ENCODE measurements at regions not wholly inside any gene's neighbourhood (a gene's known extent, or its start where the extent isn't known, plus 50 kb on each side); places are given as distances from the start of the nearest gene placed in this dataset.
"Not testable (repeated sequence)": the region's sequence is repeated elsewhere in the genome, so short reads cannot be mapped to it uniquely, and the experiment has no call there.

DNA sequence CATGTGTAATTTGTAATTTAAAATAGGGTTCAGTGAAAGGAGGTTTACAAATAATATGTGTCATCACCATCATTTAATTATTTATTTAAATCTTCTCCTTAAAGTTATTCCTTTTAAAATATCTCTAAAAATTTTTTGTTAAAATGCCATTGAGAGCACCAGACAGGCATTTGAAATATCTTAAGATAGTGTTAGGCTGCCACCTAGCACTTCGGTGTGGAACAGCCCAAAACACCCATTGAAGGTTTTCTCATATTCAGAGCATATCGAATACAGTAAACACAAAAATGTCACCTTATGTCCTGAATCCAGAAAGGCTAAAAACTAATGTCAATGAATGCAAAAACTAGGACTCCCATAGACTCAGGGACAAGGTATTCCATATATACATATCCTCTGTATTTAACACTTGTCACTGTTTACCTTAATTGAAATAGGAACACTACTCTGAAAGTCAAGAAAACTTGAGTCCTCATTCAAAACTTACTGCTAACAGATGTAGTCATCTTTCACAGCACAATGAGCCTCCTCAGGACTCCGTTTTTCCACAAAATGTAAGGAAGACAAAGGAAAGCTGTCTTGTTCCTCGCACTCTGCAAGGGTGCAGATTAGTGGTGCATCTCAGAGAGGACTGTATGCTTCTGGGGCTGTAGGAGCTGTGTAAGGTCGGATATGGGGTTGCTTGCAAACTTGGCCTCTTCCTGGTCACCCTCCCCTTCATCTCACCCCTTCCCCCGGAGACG is 329.5 kb downstream of the PAX3 start:
- no peaks in the 10 kb centered on the region for H3K36me3 ChIP-seq (ENCODE audit: control insufficient read depth, insufficient read depth, low read length)
- H3K27me3 ChIP-seq (ENCODE audit: control insufficient read depth, insufficient read depth, low read length), result no peaks in the 10 kb centered on the region
- H3K4me3 ChIP-seq (ENCODE audit: low read depth, low read length), result no peak overlapping the region
- DNase-seq (ENCODE audit: low read depth), result no peak
- TF ChIP-seq, protein P1, sequence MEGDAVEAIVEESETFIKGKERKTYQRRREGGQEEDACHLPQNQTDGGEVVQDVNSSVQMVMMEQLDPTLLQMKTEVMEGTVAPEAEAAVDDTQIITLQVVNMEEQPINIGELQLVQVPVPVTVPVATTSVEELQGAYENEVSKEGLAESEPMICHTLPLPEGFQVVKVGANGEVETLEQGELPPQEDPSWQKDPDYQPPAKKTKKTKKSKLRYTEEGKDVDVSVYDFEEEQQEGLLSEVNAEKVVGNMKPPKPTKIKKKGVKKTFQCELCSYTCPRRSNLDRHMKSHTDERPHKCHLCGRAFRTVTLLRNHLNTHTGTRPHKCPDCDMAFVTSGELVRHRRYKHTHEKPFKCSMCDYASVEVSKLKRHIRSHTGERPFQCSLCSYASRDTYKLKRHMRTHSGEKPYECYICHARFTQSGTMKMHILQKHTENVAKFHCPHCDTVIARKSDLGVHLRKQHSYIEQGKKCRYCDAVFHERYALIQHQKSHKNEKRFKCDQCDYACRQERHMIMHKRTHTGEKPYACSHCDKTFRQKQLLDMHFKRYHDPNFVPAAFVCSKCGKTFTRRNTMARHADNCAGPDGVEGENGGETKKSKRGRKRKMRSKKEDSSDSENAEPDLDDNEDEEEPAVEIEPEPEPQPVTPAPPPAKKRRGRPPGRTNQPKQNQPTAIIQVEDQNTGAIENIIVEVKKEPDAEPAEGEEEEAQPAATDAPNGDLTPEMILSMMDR (IDR thresholded peaks at IDR 0.05; ENCODE audit: insufficient read depth, low read length, poor library complexity, severe bottlenecking), result peak; percentile 69

DNA sequence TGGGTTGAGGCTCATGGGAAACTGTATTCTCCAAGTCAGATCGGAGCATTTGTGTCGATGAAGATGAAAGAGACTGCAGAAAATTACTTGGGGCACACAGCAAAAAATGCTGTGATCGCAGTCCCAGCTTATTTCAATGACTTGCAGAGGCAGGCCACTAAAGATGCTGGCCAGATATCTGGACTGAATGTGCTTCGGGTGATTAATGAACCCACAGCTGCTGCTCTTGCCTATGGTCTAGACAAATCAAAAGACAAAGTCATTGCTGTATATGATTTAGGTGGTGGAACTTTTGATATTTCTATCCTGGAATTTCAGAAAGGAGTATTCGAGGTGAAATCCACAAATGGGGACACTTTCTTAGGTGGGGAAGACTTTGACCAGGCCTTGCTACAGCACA is 336.6 kb downstream of the PAX3 start:
- Histone ChIP-seq H3K27me3 (ENCODE audit: control insufficient read depth, insufficient read depth, low read length) (no peaks in the 10 kb centered on the region), H3K36me3 (ENCODE audit: control insufficient read depth, insufficient read depth, low read length) (no peaks in the 10 kb centered on the region), H3K4me3 (ENCODE audit: low read depth, low read length) (no peak overlapping the region)
- TF ChIP-seq, protein P1 (IDR thresholded peaks at IDR 0.05; ENCODE audit: insufficient read depth, low read length, poor library complexity, severe bottlenecking), result no peak
- DNase-seq (ENCODE audit: low read depth), result no peak

DNA sequence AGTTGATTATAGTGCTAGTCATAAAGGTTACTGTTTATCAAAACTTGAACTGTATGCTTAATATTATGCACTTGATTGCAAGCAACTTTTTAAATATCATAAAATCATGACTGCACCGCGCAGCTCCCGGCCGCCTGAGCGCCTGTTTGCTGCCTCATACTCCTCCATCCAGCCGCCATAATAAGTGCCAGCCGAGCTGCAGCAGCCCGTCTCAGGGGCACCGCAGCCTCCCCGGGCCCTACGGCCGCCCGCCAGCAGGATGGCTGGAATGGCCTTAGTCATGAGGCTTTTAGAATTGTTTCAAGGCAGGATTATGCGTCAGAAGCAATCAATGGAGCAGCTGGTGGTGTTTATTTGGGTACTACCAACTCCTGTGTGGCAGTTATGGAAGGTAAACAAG is 337.2 kb downstream of the PAX3 start:
- DNase-seq (ENCODE audit: low read depth), result no peak
- TF ChIP-seq, protein P1 (IDR thresholded peaks at IDR 0.05; ENCODE audit: insufficient read depth, low read length, poor library complexity, severe bottlenecking), result no peak
- H3K27me3 ChIP-seq (ENCODE audit: control insufficient read depth, insufficient read depth, low read length), result no peaks in the 10 kb centered on the region
- no peaks in the 10 kb centered on the region for H3K36me3 ChIP-seq (ENCODE audit: control insufficient read depth, insufficient read depth, low read length)
- no peak overlapping the region for H3K4me3 ChIP-seq (ENCODE audit: low read depth, low read length)

DNA sequence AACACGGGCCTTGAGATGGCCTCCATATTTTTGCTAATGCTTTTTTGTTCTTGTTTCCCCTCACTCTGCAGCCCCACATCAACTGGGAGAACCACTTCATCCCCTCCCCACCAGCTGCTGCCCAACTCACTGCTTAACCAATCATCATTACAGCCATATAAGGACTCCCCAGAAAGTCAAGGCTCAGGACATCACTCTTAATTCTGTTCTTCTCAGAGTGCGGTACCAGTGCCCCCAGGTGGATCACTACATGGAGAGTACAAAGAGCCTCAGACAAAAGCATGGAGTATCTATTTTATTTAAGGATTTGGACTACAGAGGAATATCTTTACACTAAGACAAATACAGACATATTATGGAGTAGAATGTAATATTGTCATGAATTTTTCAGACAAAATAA is 340.6 kb downstream of the PAX3 start:
- Histone ChIP-seq H3K36me3 (ENCODE audit: control insufficient read depth, insufficient read depth, low read length) (no peaks in the 10 kb centered on the region), H3K4me3 (ENCODE audit: low read depth, low read length) (no peak overlapping the region), H3K27me3 (ENCODE audit: control insufficient read depth, insufficient read depth, low read length) (no peaks in the 10 kb centered on the region)
- TF ChIP-seq, protein P1 (IDR thresholded peaks at IDR 0.05; ENCODE audit: insufficient read depth, low read length, poor library complexity, severe bottlenecking), result no peak
- no peak for DNase-seq (ENCODE audit: low read depth)

DNA sequence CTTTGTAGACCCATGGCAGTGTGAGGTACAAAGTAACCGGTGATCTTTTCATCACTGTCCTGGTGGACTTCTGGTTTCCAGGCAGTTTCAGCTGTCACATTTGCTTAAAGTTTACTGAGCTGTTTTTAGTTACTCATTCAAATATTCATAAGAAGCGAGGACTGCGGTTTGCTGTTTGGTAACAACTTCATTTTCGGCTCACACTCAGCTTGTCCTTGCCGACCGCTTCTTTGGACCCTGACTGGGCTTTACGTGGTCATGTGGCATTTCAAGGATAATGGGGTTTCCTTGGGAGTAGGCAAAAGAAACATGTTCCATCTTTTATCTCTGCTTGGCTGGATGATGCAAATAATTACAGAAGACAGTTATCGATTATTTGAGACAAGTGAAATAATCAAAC is 350.7 kb downstream of the PAX3 start:
- Histone ChIP-seq H3K4me3 (ENCODE audit: low read depth, low read length) (no peak overlapping the region), H3K27me3 (ENCODE audit: control insufficient read depth, insufficient read depth, low read length) (no peaks in the 10 kb centered on the region), H3K36me3 (ENCODE audit: control insufficient read depth, insufficient read depth, low read length) (no peaks in the 10 kb centered on the region)
- DNase-seq (ENCODE audit: low read depth), result no peak
- TF ChIP-seq, protein P1 (IDR thresholded peaks at IDR 0.05; ENCODE audit: insufficient read depth, low read length, poor library complexity, severe bottlenecking), result no peak

DNA sequence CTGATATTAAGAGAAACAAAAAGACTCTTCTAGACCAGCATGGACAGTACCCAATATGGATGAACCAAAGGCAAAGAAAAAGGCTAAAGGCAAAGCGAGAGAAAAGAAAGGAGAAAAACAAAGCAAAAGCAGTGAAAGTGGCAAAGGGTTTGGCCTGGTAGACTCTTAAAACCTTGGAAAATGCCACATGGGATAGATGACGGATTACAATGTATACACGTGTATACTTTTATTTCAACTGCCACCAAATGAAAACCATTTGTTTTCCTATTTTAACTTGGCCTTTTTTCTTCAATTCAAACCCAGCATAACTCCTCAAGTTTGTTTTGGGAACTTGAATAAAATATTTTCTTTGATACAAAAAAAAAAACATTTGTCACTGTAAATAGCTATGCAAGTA is 354.3 kb downstream of the PAX3 start:
- H3K27me3 ChIP-seq (ENCODE audit: control insufficient read depth, insufficient read depth, low read length); H3K36me3 ChIP-seq (ENCODE audit: control insufficient read depth, insufficient read depth, low read length); DNase-seq (ENCODE audit: low read depth); H3K4me3 ChIP-seq (ENCODE audit: low read depth, low read length): not testable (repeated sequence)

Data from kidney epithelial cell (primary cell).